Chondrocyte (in vitro differentiated cells): ENCODE measurements at regions not wholly inside any gene's neighbourhood (a gene's known extent, or its start where the extent isn't known, plus 50 kb on each side); places are given as distances from the start of the nearest gene placed in this dataset.

ENCODE experiments used
- DNase-seq: peaks from one replicate; pipeline ENCODE4 v3.0.0; 2021; ENCODE audit warnings: mixed read lengths, low spot score
- H3K27ac Mint-ChIP-seq: one replicate; pipeline ENCODE4 v1.8.0; 2021; ENCODE audit warnings: mild to moderate bottlenecking, moderate library complexity, mixed read lengths; ENCODE audit not compliant: unreplicated experiment
- H3K27me3 Mint-ChIP-seq: 2 replicates; pipeline ENCODE4 v1.8.0; 2021; ENCODE audit warnings: low read depth, mixed read lengths
- H3K36me3 Mint-ChIP-seq: 2 replicates; pipeline ENCODE4 v1.8.0; 2021; ENCODE audit warnings: low read depth, mixed read lengths
- H3K4me1 Mint-ChIP-seq: 2 replicates; pipeline ENCODE4 v1.8.0; 2021; ENCODE audit warnings: low read depth, mild to moderate bottlenecking, mixed read lengths
- H3K4me3 Mint-ChIP-seq: one replicate; pipeline ENCODE4 v1.8.0; 2021; ENCODE audit warnings: mild to moderate bottlenecking, moderate library complexity, mixed read lengths; ENCODE audit not compliant: unreplicated experiment
- H3K9me3 Mint-ChIP-seq: 2 replicates; pipeline ENCODE4 v1.8.0; 2021; ENCODE audit warnings: low read depth, mixed read lengths
- TF ChIP-seq, protein P1 (sequence below): fragments of 200-600 bp; sonication (generic); IDR thresholded peaks from 2 replicates; pipeline ENCODE4 v1.5.0; 2021; ENCODE audit warnings: antibody characterized with exemption, mild to moderate bottlenecking, moderate library complexity

DNA sequence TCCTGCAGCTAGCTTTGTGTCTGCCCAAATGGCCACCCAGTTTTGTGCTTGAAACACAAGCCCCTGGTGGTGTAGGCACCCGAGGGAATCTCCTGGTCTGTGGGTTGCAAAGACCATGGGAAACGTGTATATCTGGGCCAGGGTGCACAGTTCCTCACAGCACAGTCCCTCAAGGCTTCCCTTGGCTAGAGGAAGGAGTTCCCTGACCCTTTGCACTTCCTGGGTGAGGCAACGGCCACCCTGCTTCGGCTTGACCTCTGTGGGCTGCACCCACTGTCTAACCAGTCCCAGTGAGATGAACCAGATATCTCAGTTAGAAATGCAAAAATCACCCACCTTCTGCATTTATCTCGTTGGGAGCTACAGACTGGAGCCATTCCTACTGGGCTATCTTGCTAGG, 865.0 kb upstream of the ACO1 start:
- Mint-ChIP-seq H3K27ac (peak overlapping the region; percentile 46), H3K4me1 (peaks cover 8% of the 10 kb centered on the region), H3K4me3 (no peak overlapping the region), H3K27me3 (peaks cover 6% of the 10 kb centered on the region), H3K9me3 (peaks cover 10% of the 10 kb centered on the region), H3K36me3 (no peaks in the 10 kb centered on the region)
- DNase-seq = no peak
- TF ChIP-seq, protein P1, sequence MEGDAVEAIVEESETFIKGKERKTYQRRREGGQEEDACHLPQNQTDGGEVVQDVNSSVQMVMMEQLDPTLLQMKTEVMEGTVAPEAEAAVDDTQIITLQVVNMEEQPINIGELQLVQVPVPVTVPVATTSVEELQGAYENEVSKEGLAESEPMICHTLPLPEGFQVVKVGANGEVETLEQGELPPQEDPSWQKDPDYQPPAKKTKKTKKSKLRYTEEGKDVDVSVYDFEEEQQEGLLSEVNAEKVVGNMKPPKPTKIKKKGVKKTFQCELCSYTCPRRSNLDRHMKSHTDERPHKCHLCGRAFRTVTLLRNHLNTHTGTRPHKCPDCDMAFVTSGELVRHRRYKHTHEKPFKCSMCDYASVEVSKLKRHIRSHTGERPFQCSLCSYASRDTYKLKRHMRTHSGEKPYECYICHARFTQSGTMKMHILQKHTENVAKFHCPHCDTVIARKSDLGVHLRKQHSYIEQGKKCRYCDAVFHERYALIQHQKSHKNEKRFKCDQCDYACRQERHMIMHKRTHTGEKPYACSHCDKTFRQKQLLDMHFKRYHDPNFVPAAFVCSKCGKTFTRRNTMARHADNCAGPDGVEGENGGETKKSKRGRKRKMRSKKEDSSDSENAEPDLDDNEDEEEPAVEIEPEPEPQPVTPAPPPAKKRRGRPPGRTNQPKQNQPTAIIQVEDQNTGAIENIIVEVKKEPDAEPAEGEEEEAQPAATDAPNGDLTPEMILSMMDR = no peak

DNA sequence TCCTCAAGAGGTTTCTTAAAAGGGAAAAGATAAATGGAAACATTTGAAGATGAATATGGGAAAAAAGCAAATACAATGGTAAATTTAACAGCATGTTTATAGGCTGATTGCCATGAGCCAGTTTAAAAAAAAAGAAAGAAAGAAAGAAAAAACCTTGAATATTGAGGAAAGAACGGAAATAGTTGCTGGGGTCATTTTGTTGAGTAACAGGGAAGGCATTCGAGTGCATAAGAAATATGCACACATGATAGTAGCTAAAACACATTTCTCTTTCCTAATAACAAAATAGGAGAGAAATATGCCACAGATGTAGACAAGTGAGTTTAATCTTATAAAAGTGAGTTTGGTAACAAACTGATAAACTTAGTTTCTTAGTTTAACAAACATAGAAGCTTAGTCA, 864.6 kb upstream of the ACO1 start:
- Mint-ChIP-seq H3K36me3 (no peaks in the 10 kb centered on the region), H3K27ac (peak overlapping the region; percentile 46), H3K27me3 (peaks cover 6% of the 10 kb centered on the region), H3K4me3 (no peak overlapping the region), H3K9me3 (peaks cover 10% of the 10 kb centered on the region), H3K4me1 (peaks cover 8% of the 10 kb centered on the region)
- no peak for DNase-seq
- TF ChIP-seq, protein P1 = no peak

DNA sequence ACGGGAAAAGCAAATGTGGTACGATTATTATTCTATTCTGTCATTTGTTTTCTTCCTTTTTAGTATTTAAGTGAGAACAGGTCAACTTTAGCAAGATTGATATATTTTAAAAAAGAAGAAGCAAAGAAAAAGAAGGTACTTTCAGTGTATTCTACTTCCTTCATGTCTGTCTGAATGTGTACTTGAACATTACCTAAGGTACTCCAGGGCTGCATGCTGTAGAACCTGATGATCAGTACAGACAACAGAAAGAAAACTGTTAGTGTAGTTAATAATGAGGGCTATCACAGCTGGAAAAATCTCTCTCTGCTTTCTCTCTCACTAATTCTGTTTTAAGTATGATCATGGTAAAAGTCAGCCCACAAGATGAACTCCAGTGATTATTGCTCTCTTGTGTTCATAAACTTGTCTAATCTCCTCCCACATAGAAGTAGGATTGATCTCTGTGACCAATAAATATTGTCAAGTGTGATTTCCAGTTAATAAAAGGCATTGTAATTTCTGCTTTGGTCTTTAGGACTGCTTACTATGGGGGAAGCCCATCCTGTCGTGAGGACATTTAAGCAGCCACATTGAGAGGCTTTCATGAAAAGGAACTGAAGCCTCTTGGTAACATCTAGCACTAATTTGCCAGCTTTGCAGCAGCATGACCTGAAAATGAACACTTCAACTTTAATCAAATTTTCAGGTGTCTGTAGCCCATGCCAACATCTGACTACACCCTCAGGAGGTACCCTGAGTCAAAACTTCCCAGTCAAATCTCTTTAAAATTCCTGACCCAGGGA, 864.0 kb upstream of the ACO1 start:
- TF ChIP-seq, protein P1 = no peak
- Mint-ChIP-seq H3K4me1 (peaks cover 8% of the 10 kb centered on the region), H3K9me3 (peaks cover 8% of the 10 kb centered on the region), H3K36me3 (no peaks in the 10 kb centered on the region), H3K27ac (no peak overlapping the region), H3K27me3 (peaks cover 6% of the 10 kb centered on the region), H3K4me3 (no peak overlapping the region)
- DNase-seq = no peak

DNA sequence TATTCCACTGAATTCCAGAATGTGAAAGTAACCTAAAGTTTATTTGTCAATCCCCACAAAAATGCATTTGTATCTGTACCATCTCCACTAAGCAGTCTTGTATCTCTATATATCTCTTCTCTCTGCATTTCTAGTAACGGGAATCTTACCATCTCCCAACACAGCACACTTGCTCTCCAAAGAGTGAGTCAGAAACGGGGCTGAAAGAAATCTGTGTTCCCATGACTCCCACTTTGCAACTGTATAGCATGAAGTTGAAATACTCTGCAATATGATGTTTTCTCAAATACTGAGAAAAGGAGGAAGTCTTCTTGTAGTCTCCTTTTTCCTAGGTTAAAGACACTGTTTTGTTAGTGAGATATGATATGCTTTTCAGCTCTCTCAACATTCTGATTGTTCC, 848.8 kb upstream of the ACO1 start:
- Mint-ChIP-seq H3K9me3 (no peaks in the 10 kb centered on the region), H3K4me3 (no peak overlapping the region), H3K27ac (no peak overlapping the region), H3K36me3 (no peaks in the 10 kb centered on the region), H3K27me3 (no peaks in the 10 kb centered on the region), H3K4me1 (no peaks in the 10 kb centered on the region)
- TF ChIP-seq, protein P1 = no peak
- no peak for DNase-seq

DNA sequence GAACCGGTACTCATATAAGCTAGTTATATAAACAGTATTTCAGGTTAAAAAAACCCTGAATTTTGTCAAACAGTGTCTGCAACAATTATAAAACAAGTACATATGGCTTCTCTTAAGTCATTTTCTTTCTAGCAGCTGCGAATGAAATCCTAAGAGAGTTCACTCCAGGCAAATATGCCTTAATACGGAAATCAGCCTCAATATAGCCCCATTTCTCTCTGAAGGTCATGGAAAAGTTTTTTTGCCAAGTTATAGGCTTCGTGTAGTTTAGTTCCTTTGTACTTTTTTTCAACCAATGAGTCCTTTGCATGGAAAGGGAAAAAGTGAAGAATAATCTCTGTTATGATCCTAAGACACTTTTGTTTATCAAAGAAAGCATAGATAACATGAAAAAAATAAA, 848.0 kb upstream of the ACO1 start:
- peaks cover 1% of the 10 kb centered on the region for H3K27me3 Mint-ChIP-seq
- H3K9me3 Mint-ChIP-seq = no peaks in the 10 kb centered on the region
- peaks cover 1% of the 10 kb centered on the region for H3K4me1 Mint-ChIP-seq
- H3K36me3 Mint-ChIP-seq = no peaks in the 10 kb centered on the region
- no peak for DNase-seq
- no peak overlapping the region for H3K4me3 Mint-ChIP-seq
- TF ChIP-seq, protein P1 = no peak
- no peak overlapping the region for H3K27ac Mint-ChIP-seq
